Calu3 (cell line): ENCODE measurements at regions not wholly inside any gene's neighbourhood (a gene's known extent, or its start where the extent isn't known, plus 50 kb on each side); places are given as distances from the start of the nearest gene placed in this dataset.

Source experiments
- BruUV-seq: library from RNA; stranded (reverse); fragments of 400-500 nt; replicated peaks from 2 replicates; lab custom pipeline; 2021; lab: Mats Ljungman, UMichigan
- CTCF ChIA-PET: fragments of 300-600 bp; sonication (Branson Sonifier 250); formaldehyde crosslinking; loops from one replicate; lab custom pipeline; 2022; ENCODE audit warnings: antibody characterized with exemption; lab: Charles Lee
- DNase-seq: peaks from one replicate; pipeline ENCODE4 v3.0.0; 2022
- H3K27ac Mint-ChIP-seq: one replicate; pipeline ENCODE4 v1.8.0; 2022; ENCODE audit warnings: mixed read lengths; ENCODE audit not compliant: unreplicated experiment
- H3K27me3 Mint-ChIP-seq: one replicate; pipeline ENCODE4 v1.8.0; 2022; ENCODE audit warnings: mixed read lengths; ENCODE audit not compliant: unreplicated experiment
- H3K36me3 Mint-ChIP-seq: one replicate; pipeline ENCODE4 v1.8.0; 2022; ENCODE audit warnings: mild to moderate bottlenecking, moderate library complexity, mixed read lengths; ENCODE audit not compliant: insufficient read depth, unreplicated experiment
- H3K4me1 Mint-ChIP-seq: one replicate; pipeline ENCODE4 v1.8.0; 2022; ENCODE audit warnings: mild to moderate bottlenecking, low read depth, mixed read lengths; ENCODE audit not compliant: unreplicated experiment
- H3K4me3 Mint-ChIP-seq: one replicate; pipeline ENCODE4 v1.8.0; 2022; ENCODE audit warnings: mild to moderate bottlenecking, low read depth, moderate library complexity, mixed read lengths; ENCODE audit not compliant: unreplicated experiment
- H3K9me3 Mint-ChIP-seq: one replicate; pipeline ENCODE4 v1.8.0; 2022; ENCODE audit warnings: low read depth, mixed read lengths; ENCODE audit not compliant: unreplicated experiment
- CTCF ChIP-seq: fragments of 200-600 bp; IDR thresholded peaks from one replicate; pipeline ENCODE4 v1.8.0; 2022; ENCODE audit warnings: antibody characterized with exemption; ENCODE audit not compliant: unreplicated experiment
- intact Hi-C: fragments of 100-400 bp; cut with micrococcal nuclease; formaldehyde crosslinking; loops from one replicate; pipeline ENCODE4 v1.10.0; 2022; ENCODE audit not compliant: unreplicated experiment

DNA sequence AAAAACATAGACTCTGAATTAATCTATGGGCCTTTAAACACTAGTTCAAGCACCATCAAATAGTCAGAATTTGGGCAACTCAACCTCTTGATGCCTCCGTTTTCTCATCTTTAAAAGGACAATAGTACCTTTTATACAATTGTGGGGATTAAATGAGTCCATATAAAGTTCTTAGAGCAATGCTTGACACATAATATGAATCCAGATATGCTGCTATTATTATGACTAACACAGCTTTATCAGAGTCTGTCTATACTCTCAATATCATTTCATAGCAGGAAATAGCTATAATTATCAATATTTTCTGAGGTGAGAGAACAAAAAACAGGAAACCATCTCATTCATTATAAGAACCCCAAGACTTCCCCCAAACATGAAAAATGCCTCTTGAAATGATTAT lies 430.5 kb upstream of the XYLT1 start:
- Mint-ChIP-seq H3K36me3 (no peaks in the 10 kb centered on the region), H3K9me3 (peaks cover 26% of the 10 kb centered on the region), H3K27me3 (no peaks in the 10 kb centered on the region), H3K4me1 (no peaks in the 10 kb centered on the region), H3K4me3 (no peak overlapping the region), H3K27ac (no peak overlapping the region)
- intact Hi-C loops = no loop called here
- no TSS peak for BruUV-seq
- CTCF ChIA-PET = no interaction called here
- DNase-seq = no peak
- TF ChIP-seq CTCF = no peak

GRCh38 chr16:17899141-17899540 lies 428.4 kb upstream of the XYLT1 start:
- intact Hi-C loops = no loop called here
- CTCF ChIA-PET = no interaction called here
- H3K4me1 Mint-ChIP-seq = no peaks in the 10 kb centered on the region
- no TSS peak for BruUV-seq
- peaks cover 24% of the 10 kb centered on the region for H3K9me3 Mint-ChIP-seq
- H3K36me3 Mint-ChIP-seq = no peaks in the 10 kb centered on the region
- H3K4me3 Mint-ChIP-seq = no peak overlapping the region
- H3K27me3 Mint-ChIP-seq = no peaks in the 10 kb centered on the region
- no peak for TF ChIP-seq CTCF
- no peak overlapping the region for H3K27ac Mint-ChIP-seq
- DNase-seq = no peak

- no peak for DNase-seq
- TF ChIP-seq CTCF = no peak
- intact Hi-C loops = no loop called here
- CTCF ChIA-PET = no interaction called here
- H3K9me3 Mint-ChIP-seq = peaks cover 21% of the 10 kb centered on the region
- no TSS peak for BruUV-seq
- H3K4me3 Mint-ChIP-seq = no peak overlapping the region
- no peaks in the 10 kb centered on the region for H3K36me3 Mint-ChIP-seq
- no peaks in the 10 kb centered on the region for H3K4me1 Mint-ChIP-seq
- no peak overlapping the region for H3K27ac Mint-ChIP-seq
- no peaks in the 10 kb centered on the region for H3K27me3 Mint-ChIP-seq
Measured at GRCh38 chr16:17887963-17888362, 417.2 kb upstream of the XYLT1 start.

DNA sequence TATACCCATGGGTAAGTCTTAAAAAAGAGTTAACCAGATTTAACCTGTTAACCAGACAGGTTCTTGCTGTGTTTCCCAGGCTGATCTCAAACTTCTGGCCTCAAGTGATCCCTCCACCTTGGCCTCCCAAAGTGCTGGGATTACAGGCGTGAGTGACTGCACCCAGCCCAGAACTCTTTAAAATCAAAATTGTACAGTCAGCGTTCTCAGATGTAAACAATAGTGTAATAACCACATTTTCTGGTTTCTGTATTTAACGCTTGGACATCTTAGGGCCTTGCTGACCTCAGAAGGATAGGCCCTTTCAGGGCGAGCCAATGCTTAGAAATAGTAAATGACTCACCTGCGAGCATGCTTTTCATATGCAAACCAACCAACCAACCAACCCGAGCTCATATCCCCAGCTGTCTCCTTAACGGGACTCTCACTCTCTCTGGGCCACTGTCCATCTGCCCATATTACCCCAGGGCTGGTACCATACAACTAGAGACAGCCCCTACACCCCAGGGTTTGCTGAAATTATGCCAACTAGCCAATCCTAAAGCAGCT lies 415.0 kb upstream of the XYLT1 start:
- no peak overlapping the region for H3K4me3 Mint-ChIP-seq
- H3K4me1 Mint-ChIP-seq = no peaks in the 10 kb centered on the region
- TF ChIP-seq CTCF = no peak
- no peaks in the 10 kb centered on the region for H3K27me3 Mint-ChIP-seq
- no peak overlapping the region for H3K27ac Mint-ChIP-seq
- no TSS peak for BruUV-seq
- peaks cover 23% of the 10 kb centered on the region for H3K9me3 Mint-ChIP-seq
- no peak for DNase-seq
- CTCF ChIA-PET = interaction anchor here (0.7 kb wide), 1 partner anchor 66 kb away, joined by 3 read pairs; no protein-coding TSS in a partner anchor
- intact Hi-C loops = no loop called here
- H3K36me3 Mint-ChIP-seq = no peaks in the 10 kb centered on the region
